Mesendoderm (in vitro differentiated cells): ENCODE measurements at regions not wholly inside any gene's neighbourhood (a gene's known extent, or its start where the extent isn't known, plus 50 kb on each side); places are given as distances from the start of the nearest gene placed in this dataset.
A peak's percentile ranks its signal among the peaks of the same experiment; 100 is the strongest.

Experiments
- DNase-seq: peaks from one replicate; pipeline ENCODE4 v3.0.0; 2013
- H2AK5ac ChIP-seq: 2 replicates; pipeline ENCODE4 v1.6.1; 2013; ENCODE audit warnings: low read length, inconsistent platforms
- H2BK120ac ChIP-seq: 2 replicates; pipeline ENCODE4 v1.6.1; 2013; ENCODE audit warnings: low read depth, mild to moderate bottlenecking, low read length, moderate library complexity, mixed read lengths
- H2BK15ac ChIP-seq: replicated peaks from 2 replicates; pipeline ENCODE4 v1.6.1; 2013; ENCODE audit warnings: low read depth, mild to moderate bottlenecking, moderate library complexity
- H2BK5ac ChIP-seq: 2 replicates; pipeline ENCODE4 v1.6.1; 2013; ENCODE audit warnings: low read length, inconsistent platforms
- H3K18ac ChIP-seq: 2 replicates; pipeline ENCODE4 v1.6.1; 2013; ENCODE audit warnings: mild to moderate bottlenecking, low read length, mixed read lengths
- H3K23ac ChIP-seq: one replicate; pipeline ENCODE4 v1.6.1; 2013; ENCODE audit warnings: low read length
- H3K27ac ChIP-seq: 2 replicates; pipeline ENCODE4 v1.5.1; 2013; ENCODE audit warnings: low read depth, mild to moderate bottlenecking, inconsistent platforms, low read length, moderate library complexity
- H3K27me3 ChIP-seq: 2 replicates; pipeline ENCODE4 v1.6.1; 2013; ENCODE audit warnings: low read length, control low read depth, mild to moderate bottlenecking, inconsistent platforms; ENCODE audit not compliant: insufficient read depth, poor library complexity
- H3K36me3 ChIP-seq: 2 replicates; pipeline ENCODE4 v1.6.1; 2013; ENCODE audit warnings: low read length, inconsistent platforms; ENCODE audit not compliant: control insufficient read depth, insufficient read depth
- H3K4ac ChIP-seq: one replicate; pipeline ENCODE4 v1.6.1; 2013; ENCODE audit warnings: low read depth, mild to moderate bottlenecking, low read length, moderate library complexity
- H3K4me1 ChIP-seq: 2 replicates; pipeline ENCODE4 v1.6.1; 2013; ENCODE audit warnings: low read depth, low read length, inconsistent platforms; ENCODE audit not compliant: control insufficient read depth
- H3K4me2 ChIP-seq: 2 replicates; pipeline ENCODE4 v1.6.1; 2013; ENCODE audit warnings: low read length
- H3K4me3 ChIP-seq: 2 replicates; pipeline ENCODE4 v1.5.1; 2013; ENCODE audit warnings: mild to moderate bottlenecking, low read length
- H3K56ac ChIP-seq: one replicate; pipeline ENCODE4 v1.6.1; 2013; ENCODE audit warnings: low read length
- H3K79me1 ChIP-seq: 2 replicates; pipeline ENCODE4 v1.6.1; 2013; ENCODE audit warnings: low read length, inconsistent platforms
- H3K79me2 ChIP-seq: 2 replicates; pipeline ENCODE4 v1.6.1; 2013; ENCODE audit warnings: mild to moderate bottlenecking, low read length; ENCODE audit not compliant: control insufficient read depth, insufficient read depth
- H3K9ac ChIP-seq: 2 replicates; pipeline ENCODE4 v1.6.1; 2013; ENCODE audit warnings: low read length, inconsistent platforms
- H4K5ac ChIP-seq: one replicate; pipeline ENCODE4 v1.6.1; 2013; ENCODE audit warnings: low read length
- H4K8ac ChIP-seq: one replicate; pipeline ENCODE4 v1.6.1; 2013; ENCODE audit warnings: low read depth, mild to moderate bottlenecking, control low read depth, low read length, moderate library complexity
- WGBS: extraction: QIAGEN DNeasy Blood & Tissue Kit; methylation state at CpG from one replicate; pipeline ENCODE4 v1.1.7; 2013; ENCODE audit warnings: low lambda C conversion rate, missing lambda C conversion rate; ENCODE audit not compliant: insufficient coverage; ENCODE audit errors: extremely low coverage; 5-methylcytosine and 5-hydroxymethylcytosine counted together

- Histone ChIP-seq H3K23ac (no peak overlapping the region), H3K9ac (no peak overlapping the region), H2BK120ac (no peak overlapping the region), H3K4me1 (no peaks in the 10 kb centered on the region), H4K8ac (no peak overlapping the region), H3K79me2 (no peaks in the 10 kb centered on the region), H4K5ac (no peak overlapping the region), H2AK5ac (no peak overlapping the region), H3K4ac (no peak overlapping the region), H2BK15ac (no peak overlapping the region), H3K18ac (no peak overlapping the region), H3K79me1 (no peaks in the 10 kb centered on the region), H3K4me2 (no peak overlapping the region), H3K36me3 (no peaks in the 10 kb centered on the region), H3K4me3 (no peak overlapping the region), H3K27me3 (no peaks in the 10 kb centered on the region), H2BK5ac (no peak overlapping the region), H3K27ac (no peak overlapping the region), H3K56ac (no peak overlapping the region)
- no peak for DNase-seq
- 100% methylated on average over 2 of the region's 2 CpGs for WGBS
Observed at GRCh38 chr15:98437752-98438151, 210.6 kb upstream of the IGF1R start.

- no peak for DNase-seq
- WGBS: no CpG with 5 or more reads among the region's 5 CpGs
- H2BK5ac ChIP-seq: no peak overlapping the region
Observed at GRCh38 chr15:98438326-98438725, 210.0 kb upstream of the IGF1R start.

GRCh38 chr15:98438907-98439306, 209.4 kb upstream of the IGF1R start:
- H3K79me2 ChIP-seq: no peaks in the 10 kb centered on the region
- no CpG with 5 or more reads among the region's 7 CpGs for WGBS
- H3K36me3 ChIP-seq: no peaks in the 10 kb centered on the region

More at GRCh38 chr15:98438326-98438725, 210.0 kb upstream of the IGF1R start:
- no peak overlapping the region for H4K5ac ChIP-seq
- H3K79me2 ChIP-seq: no peaks in the 10 kb centered on the region
- H3K79me1 ChIP-seq: no peaks in the 10 kb centered on the region
- no peak overlapping the region for H3K18ac ChIP-seq
- H3K4me2 ChIP-seq: no peak overlapping the region
- no peak overlapping the region for H3K27ac ChIP-seq
- H3K9ac ChIP-seq: no peak overlapping the region
- H3K4me3 ChIP-seq: no peak overlapping the region
- H2BK120ac ChIP-seq: no peak overlapping the region
- H3K36me3 ChIP-seq: no peaks in the 10 kb centered on the region
- no peaks in the 10 kb centered on the region for H3K27me3 ChIP-seq
- H3K56ac ChIP-seq: no peak overlapping the region
- H3K23ac ChIP-seq: no peak overlapping the region
- H3K4ac ChIP-seq: no peak overlapping the region
- no peak overlapping the region for H2AK5ac ChIP-seq
- H2BK15ac ChIP-seq: no peak overlapping the region
- no peaks in the 10 kb centered on the region for H3K4me1 ChIP-seq
- no peak overlapping the region for H4K8ac ChIP-seq

GRCh38 chr15:98439523-98439942, 208.8 kb upstream of the IGF1R start:
- DNase-seq: no peak
- WGBS: no CpG with 5 or more reads among the region's 6 CpGs

More at GRCh38 chr15:98438907-98439306, 209.4 kb upstream of the IGF1R start:
- Histone ChIP-seq H3K4me2 (no peak overlapping the region), H3K18ac (no peak overlapping the region), H3K23ac (no peak overlapping the region), H4K8ac (no peak overlapping the region), H2AK5ac (no peak overlapping the region), H3K4me3 (no peak overlapping the region), H3K9ac (no peak overlapping the region), H4K5ac (no peak overlapping the region), H3K56ac (no peak overlapping the region), H3K4ac (no peak overlapping the region), H3K4me1 (no peaks in the 10 kb centered on the region), H2BK15ac (no peak overlapping the region), H2BK5ac (no peak overlapping the region), H2BK120ac (no peak overlapping the region), H3K27me3 (no peaks in the 10 kb centered on the region), H3K27ac (no peak overlapping the region), H3K79me1 (no peaks in the 10 kb centered on the region)
- DNase-seq: no peak

GRCh38 chr15:98440917-98441316, 207.4 kb upstream of the IGF1R start:
- H3K79me1 ChIP-seq: no peaks in the 10 kb centered on the region
- H3K27ac ChIP-seq: no peak overlapping the region
- H3K56ac ChIP-seq: no peak overlapping the region
- H3K23ac ChIP-seq: no peak overlapping the region
- H2AK5ac ChIP-seq: no peak overlapping the region
- H4K8ac ChIP-seq: no peak overlapping the region
- no peak overlapping the region for H2BK120ac ChIP-seq
- H3K18ac ChIP-seq: no peak overlapping the region
- H3K4me2 ChIP-seq: no peak overlapping the region
- DNase-seq: peak; percentile 35
- H3K4me1 ChIP-seq: no peaks in the 10 kb centered on the region
- H3K4ac ChIP-seq: no peak overlapping the region
- H2BK15ac ChIP-seq: no peak overlapping the region
- no peak overlapping the region for H2BK5ac ChIP-seq
- H4K5ac ChIP-seq: no peak overlapping the region
- no peaks in the 10 kb centered on the region for H3K27me3 ChIP-seq
- WGBS: no CpG with 5 or more reads among the region's 8 CpGs
- H3K36me3 ChIP-seq: no peaks in the 10 kb centered on the region
- H3K4me3 ChIP-seq: no peak overlapping the region
- H3K79me2 ChIP-seq: no peaks in the 10 kb centered on the region
- H3K9ac ChIP-seq: no peak overlapping the region

More at GRCh38 chr15:98439523-98439942, 208.8 kb upstream of the IGF1R start:
- Histone ChIP-seq H3K23ac (no peak overlapping the region), H3K18ac (no peak overlapping the region), H3K36me3 (no peaks in the 10 kb centered on the region), H2BK120ac (no peak overlapping the region), H3K79me2 (no peaks in the 10 kb centered on the region), H4K5ac (no peak overlapping the region), H2BK15ac (no peak overlapping the region), H2BK5ac (no peak overlapping the region), H3K9ac (no peak overlapping the region), H3K27ac (no peak overlapping the region), H3K4ac (no peak overlapping the region), H4K8ac (no peak overlapping the region), H3K79me1 (no peaks in the 10 kb centered on the region), H3K4me3 (no peak overlapping the region), H3K4me2 (no peak overlapping the region), H2AK5ac (no peak overlapping the region), H3K27me3 (no peaks in the 10 kb centered on the region), H3K4me1 (no peaks in the 10 kb centered on the region), H3K56ac (no peak overlapping the region)

DNA sequence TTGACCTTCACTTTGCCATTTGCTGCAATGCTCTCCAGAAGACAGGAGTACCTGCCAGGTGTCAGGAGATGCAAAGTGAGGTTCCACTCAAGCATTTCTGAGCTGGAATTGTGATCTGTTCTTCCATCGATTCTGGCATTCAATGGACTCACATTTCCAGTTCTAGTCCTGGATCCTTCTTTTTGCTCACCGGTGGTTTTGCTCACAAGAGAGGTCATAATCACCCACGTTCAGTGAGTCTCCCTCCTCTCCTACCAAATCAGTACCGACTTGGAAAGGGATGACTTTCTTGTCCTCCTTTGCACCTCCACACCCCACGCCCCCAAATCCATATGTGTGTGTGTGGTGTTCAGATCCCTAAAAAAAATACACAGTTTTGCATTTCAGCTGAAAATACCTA, 206.7 kb upstream of the IGF1R start:
- no peak overlapping the region for H3K4me3 ChIP-seq
- no peaks in the 10 kb centered on the region for H3K79me1 ChIP-seq
- H3K27ac ChIP-seq: no peak overlapping the region
- no CpG with 5 or more reads among the region's 5 CpGs for WGBS
- H4K5ac ChIP-seq: no peak overlapping the region
- no peak overlapping the region for H3K4ac ChIP-seq
- no peak overlapping the region for H3K9ac ChIP-seq
- H3K18ac ChIP-seq: no peak overlapping the region
- no peaks in the 10 kb centered on the region for H3K36me3 ChIP-seq
- H2AK5ac ChIP-seq: no peak overlapping the region
- H2BK120ac ChIP-seq: no peak overlapping the region
- H3K4me2 ChIP-seq: no peak overlapping the region
- no peak overlapping the region for H3K56ac ChIP-seq
- H3K4me1 ChIP-seq: no peaks in the 10 kb centered on the region
- H2BK5ac ChIP-seq: no peak overlapping the region
- no peak for DNase-seq
- H4K8ac ChIP-seq: no peak overlapping the region
- no peaks in the 10 kb centered on the region for H3K27me3 ChIP-seq
- H2BK15ac ChIP-seq: no peak overlapping the region
- no peak overlapping the region for H3K23ac ChIP-seq
- H3K79me2 ChIP-seq: no peaks in the 10 kb centered on the region
